ENCODE measurements at regions not wholly inside any gene's neighbourhood (a gene's known extent, or its start where the extent isn't known, plus 50 kb on each side); places are given as distances from the start of the nearest gene placed in this dataset.
"Not testable (repeated sequence)": the region's sequence is repeated elsewhere in the genome, so short reads cannot be mapped to it uniquely, and the experiment has no call there.

- CTCF ChIA-PET, result no interaction called here
- TF ChIP-seq FOS (IDR thresholded peaks at IDR 0.05; ENCODE audit: borderline replicate concordance, insufficient read depth, low read length) (no peak), POLR2A (IDR thresholded peaks at IDR 0.05; ENCODE audit: low read depth, low read length) (no peak), POLR2AphosphoS5 (IDR thresholded peaks at IDR 0.05; ENCODE audit: insufficient read depth, low read depth, low read length) (no peak), GATA2 (IDR thresholded peaks at IDR 0.05; ENCODE audit: insufficient read depth, insufficient read length, low read depth, low read length) (no peak), EZH2 (IDR thresholded peaks at IDR 0.05; ENCODE audit: borderline replicate concordance, low read depth, low read length, severe bottlenecking) (no peak), MAX (IDR thresholded peaks at IDR 0.05; ENCODE audit: insufficient read depth, insufficient read length) (no peak), MYC (IDR thresholded peaks at IDR 0.05; ENCODE audit: low read depth, low read length) (no peak), JUN (IDR thresholded peaks at IDR 0.05; ENCODE audit: borderline replicate concordance, insufficient read depth, insufficient read length, low read depth) (no peak)
- TF ChIP-seq, protein P1, sequence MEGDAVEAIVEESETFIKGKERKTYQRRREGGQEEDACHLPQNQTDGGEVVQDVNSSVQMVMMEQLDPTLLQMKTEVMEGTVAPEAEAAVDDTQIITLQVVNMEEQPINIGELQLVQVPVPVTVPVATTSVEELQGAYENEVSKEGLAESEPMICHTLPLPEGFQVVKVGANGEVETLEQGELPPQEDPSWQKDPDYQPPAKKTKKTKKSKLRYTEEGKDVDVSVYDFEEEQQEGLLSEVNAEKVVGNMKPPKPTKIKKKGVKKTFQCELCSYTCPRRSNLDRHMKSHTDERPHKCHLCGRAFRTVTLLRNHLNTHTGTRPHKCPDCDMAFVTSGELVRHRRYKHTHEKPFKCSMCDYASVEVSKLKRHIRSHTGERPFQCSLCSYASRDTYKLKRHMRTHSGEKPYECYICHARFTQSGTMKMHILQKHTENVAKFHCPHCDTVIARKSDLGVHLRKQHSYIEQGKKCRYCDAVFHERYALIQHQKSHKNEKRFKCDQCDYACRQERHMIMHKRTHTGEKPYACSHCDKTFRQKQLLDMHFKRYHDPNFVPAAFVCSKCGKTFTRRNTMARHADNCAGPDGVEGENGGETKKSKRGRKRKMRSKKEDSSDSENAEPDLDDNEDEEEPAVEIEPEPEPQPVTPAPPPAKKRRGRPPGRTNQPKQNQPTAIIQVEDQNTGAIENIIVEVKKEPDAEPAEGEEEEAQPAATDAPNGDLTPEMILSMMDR (IDR thresholded peaks at IDR 0.05; ENCODE audit: extremely low read depth in 1 of 2, insufficient read depth in 1 of 2, low read depth in 1 of 2, low read length in 2 of 2), result no peak
- H2AFZ ChIP-seq (ENCODE audit: low read depth, low read length), result no peak overlapping the region
Observed at GRCh38 chr6:170142559-170142958, 148.3 kb downstream of the DLL1 start.

GRCh38 chr6:170141061-170141460, 149.8 kb downstream of the DLL1 start:
- H3K27me3 ChIP-seq (ENCODE audit: control insufficient read depth in 2 of 2, insufficient read depth in 2 of 2, low read length in 2 of 2); H3K27ac ChIP-seq (ENCODE audit: insufficient read depth, low read depth, low read length); H2AFZ ChIP-seq (ENCODE audit: low read depth, low read length); DNase-seq (ENCODE audit: low read depth, low spot score); H3K9me1 ChIP-seq (replicated peaks; ENCODE audit: control insufficient read depth, extremely low read depth, insufficient read depth, low read length); H3K4me1 ChIP-seq (ENCODE audit: control insufficient read depth, extremely low read depth, insufficient read depth, low read length); dilution Hi-C loops (cut with MboI; ENCODE audit: extremely low pct_ligation_motif_present, low sequenced_read_pairs); BruUV-seq (replicated peaks); FAIRE-seq; H3K9me3 ChIP-seq (replicated peaks; ENCODE audit: control insufficient read depth, insufficient read depth, low read length); CTCF ChIA-PET; H3K36me3 ChIP-seq (ENCODE audit: control insufficient read depth in 2 of 2, extremely low read depth in 1 of 2, insufficient read depth in 2 of 2, low read length in 2 of 2); H3K4me2 ChIP-seq (ENCODE audit: insufficient read depth, low read length); POLR2A ChIA-PET; H4K20me1 ChIP-seq (replicated peaks; ENCODE audit: control insufficient read depth, extremely low read depth, insufficient read depth, low read length); intact Hi-C loops (cut with micrococcal nuclease); H3K79me2 ChIP-seq (ENCODE audit: control insufficient read depth, insufficient read depth, low read length); H3K9ac ChIP-seq (replicated peaks; ENCODE audit: extremely low read depth, insufficient read depth, low read length); H3K4me3 ChIP-seq (replicated peaks in 1 of 3; ENCODE audit: insufficient read depth in 1 of 3, low read depth in 1 of 3, low read length in 3 of 3): not testable (repeated sequence)

More at GRCh38 chr6:170142559-170142958, 148.3 kb downstream of the DLL1 start:
- dilution Hi-C loops (cut with MboI; ENCODE audit: extremely low pct_ligation_motif_present, low sequenced_read_pairs) (no loop called here), intact Hi-C loops (cut with micrococcal nuclease) (no loop called here)
- POLR2A ChIA-PET, result no interaction called here
- no peaks in the 10 kb centered on the region for H3K9me1 ChIP-seq (replicated peaks; ENCODE audit: control insufficient read depth, extremely low read depth, insufficient read depth, low read length)
- H3K27me3 ChIP-seq (ENCODE audit: control insufficient read depth in 2 of 2, insufficient read depth in 2 of 2, low read length in 2 of 2), result no peaks in the 10 kb centered on the region
- no peak for FAIRE-seq
- H3K4me3 ChIP-seq (replicated peaks in 1 of 3; ENCODE audit: insufficient read depth in 1 of 3, low read depth in 1 of 3, low read length in 3 of 3), result no peak overlapping the region
- H3K4me1 ChIP-seq (ENCODE audit: control insufficient read depth, extremely low read depth, insufficient read depth, low read length), result no peaks in the 10 kb centered on the region
- no peaks in the 10 kb centered on the region for H3K9me3 ChIP-seq (replicated peaks; ENCODE audit: control insufficient read depth, insufficient read depth, low read length)
- DNase-seq (ENCODE audit: low read depth, low spot score), result no peak
- BruUV-seq (replicated peaks), result no TSS peak
- H3K79me2 ChIP-seq (ENCODE audit: control insufficient read depth, insufficient read depth, low read length), result no peaks in the 10 kb centered on the region
- H4K20me1 ChIP-seq (replicated peaks; ENCODE audit: control insufficient read depth, extremely low read depth, insufficient read depth, low read length), result no peaks in the 10 kb centered on the region
- no peak overlapping the region for H3K27ac ChIP-seq (ENCODE audit: insufficient read depth, low read depth, low read length)
- no peaks in the 10 kb centered on the region for H3K36me3 ChIP-seq (ENCODE audit: control insufficient read depth in 2 of 2, extremely low read depth in 1 of 2, insufficient read depth in 2 of 2, low read length in 2 of 2)
- H3K4me2 ChIP-seq (ENCODE audit: insufficient read depth, low read length), result no peak overlapping the region
- H3K9ac ChIP-seq (replicated peaks; ENCODE audit: extremely low read depth, insufficient read depth, low read length), result no peak overlapping the region
